ENCODE measurements at regions not wholly inside any gene's neighbourhood (a gene's known extent, or its start where the extent isn't known, plus 50 kb on each side); places are given as distances from the start of the nearest gene placed in this dataset.
A peak's percentile ranks its signal among the peaks of the same experiment; 100 is the strongest.

GRCh38 chr3:151935446-151935845 lies 62.0 kb downstream of the SUCNR1 start:
- no peak for TF ChIP-seq POLR2A (IDR thresholded peaks at IDR 0.05; ENCODE audit: low read depth, low read length)
- no peak for TF ChIP-seq POLR2AphosphoS5 (IDR thresholded peaks at IDR 0.05; ENCODE audit: low read depth, low read length)
- DNase-seq (ENCODE audit: insufficient read length) (no peak), FAIRE-seq (no peak)

- DNase-seq (ENCODE audit: insufficient read length) (no peak), FAIRE-seq (peak; percentile 44)
- TF ChIP-seq POLR2A (IDR thresholded peaks at IDR 0.05; ENCODE audit: low read depth, low read length): no peak
These were observed 67.0 kb downstream of the SUCNR1 start for GRCh38 chr3:151940481-151940880.

GRCh38 chr3:151943539-151943938 lies 70.1 kb downstream of the SUCNR1 start:
- FAIRE-seq: no peak
- no peak for DNase-seq (ENCODE audit: insufficient read length)
- no peak for TF ChIP-seq POLR2AphosphoS5 (IDR thresholded peaks at IDR 0.05; ENCODE audit: low read depth, low read length)
- no peak for TF ChIP-seq POLR2A (IDR thresholded peaks at IDR 0.05; ENCODE audit: low read depth, low read length)
- no peak for TF ChIP-seq TAF1 (IDR thresholded peaks at IDR 0.05; ENCODE audit: borderline replicate concordance, low read depth, low read length)

GRCh38 chr3:151944356-151944755 lies 70.9 kb downstream of the SUCNR1 start:
- FAIRE-seq: no peak
- no peak for DNase-seq (ENCODE audit: insufficient read length)
- TF ChIP-seq POLR2A (IDR thresholded peaks at IDR 0.05; ENCODE audit: low read depth, low read length) (no peak), TAF1 (IDR thresholded peaks at IDR 0.05; ENCODE audit: borderline replicate concordance, low read depth, low read length) (no peak), POLR2AphosphoS5 (IDR thresholded peaks at IDR 0.05; ENCODE audit: low read depth, low read length) (no peak)

- FAIRE-seq: no peak
These were observed 73.2 kb downstream of the SUCNR1 start for GRCh38 chr3:151946606-151947005.

GRCh38 chr3:151949706-151950105 lies 76.3 kb downstream of the SUCNR1 start:
- DNase-seq (ENCODE audit: insufficient read length) (no peak), FAIRE-seq (no peak)
- no peak for TF ChIP-seq POLR2AphosphoS5 (IDR thresholded peaks at IDR 0.05; ENCODE audit: low read depth, low read length)
- no peak for TF ChIP-seq POLR2A (IDR thresholded peaks at IDR 0.05; ENCODE audit: low read depth, low read length)
- no peak for TF ChIP-seq TAF1 (IDR thresholded peaks at IDR 0.05; ENCODE audit: borderline replicate concordance, low read depth, low read length)

More at GRCh38 chr3:151946606-151947005, 73.2 kb downstream of the SUCNR1 start:
- TF ChIP-seq POLR2A (IDR thresholded peaks at IDR 0.05; ENCODE audit: low read depth, low read length) (no peak), POLR2AphosphoS5 (IDR thresholded peaks at IDR 0.05; ENCODE audit: low read depth, low read length) (no peak), TAF1 (IDR thresholded peaks at IDR 0.05; ENCODE audit: borderline replicate concordance, low read depth, low read length) (no peak)
- DNase-seq (ENCODE audit: insufficient read length): no peak

- FAIRE-seq (no peak), DNase-seq (ENCODE audit: insufficient read length) (no peak)
- TF ChIP-seq TAF1 (IDR thresholded peaks at IDR 0.05; ENCODE audit: borderline replicate concordance, low read depth, low read length) (no peak), POLR2AphosphoS5 (IDR thresholded peaks at IDR 0.05; ENCODE audit: low read depth, low read length) (no peak), POLR2A (IDR thresholded peaks at IDR 0.05; ENCODE audit: low read depth, low read length) (no peak)
These were observed 81.9 kb downstream of the SUCNR1 start for GRCh38 chr3:151955356-151955755.

GRCh38 chr3:151960961-151961580 lies 87.6 kb downstream of the SUCNR1 start:
- DNase-seq (ENCODE audit: insufficient read length) (no peak), FAIRE-seq (no peak)
- TF ChIP-seq POLR2AphosphoS5 (IDR thresholded peaks at IDR 0.05; ENCODE audit: low read depth, low read length) (no peak), POLR2A (IDR thresholded peaks at IDR 0.05; ENCODE audit: low read depth, low read length) (no peak), TAF1 (IDR thresholded peaks at IDR 0.05; ENCODE audit: borderline replicate concordance, low read depth, low read length) (no peak)

- no peak for DNase-seq (ENCODE audit: insufficient read length)
- no peak for TF ChIP-seq TAF1 (IDR thresholded peaks at IDR 0.05; ENCODE audit: borderline replicate concordance, low read depth, low read length)
- TF ChIP-seq POLR2A (IDR thresholded peaks at IDR 0.05; ENCODE audit: low read depth, low read length): no peak
- no peak for FAIRE-seq
These were observed 88.9 kb downstream of the SUCNR1 start for GRCh38 chr3:151962352-151962751.

- no peak for DNase-seq (ENCODE audit: insufficient read length)
- no peak for TF ChIP-seq POLR2AphosphoS5 (IDR thresholded peaks at IDR 0.05; ENCODE audit: low read depth, low read length)
- no peak for TF ChIP-seq POLR2A (IDR thresholded peaks at IDR 0.05; ENCODE audit: low read depth, low read length)
- no peak for TF ChIP-seq TAF1 (IDR thresholded peaks at IDR 0.05; ENCODE audit: borderline replicate concordance, low read depth, low read length)
- FAIRE-seq: no peak
These were observed 89.5 kb downstream of the SUCNR1 start for GRCh38 chr3:151962912-151963311.

- no peak for DNase-seq (ENCODE audit: insufficient read length)
- no peak for FAIRE-seq
- no peak for TF ChIP-seq TAF1 (IDR thresholded peaks at IDR 0.05; ENCODE audit: borderline replicate concordance, low read depth, low read length)
- no peak for TF ChIP-seq POLR2AphosphoS5 (IDR thresholded peaks at IDR 0.05; ENCODE audit: low read depth, low read length)
- TF ChIP-seq POLR2A (IDR thresholded peaks at IDR 0.05; ENCODE audit: low read depth, low read length): no peak
These were observed 91.3 kb downstream of the SUCNR1 start for GRCh38 chr3:151964743-151965142.

- no peak for FAIRE-seq
- DNase-seq (ENCODE audit: insufficient read length): no peak
- TF ChIP-seq TAF1 (IDR thresholded peaks at IDR 0.05; ENCODE audit: borderline replicate concordance, low read depth, low read length): no peak
These were observed 95.7 kb downstream of the SUCNR1 start for GRCh38 chr3:151969026-151969642.
